HG03565 (cell line): ENCODE measurements at regions not wholly inside any gene's neighbourhood (a gene's known extent, or its start where the extent isn't known, plus 50 kb on each side); places are given as distances from the start of the nearest gene placed in this dataset.
"Not testable (repeated sequence)": the region's sequence is repeated elsewhere in the genome, so short reads cannot be mapped to it uniquely, and the experiment has no call there.

Experiments used
- ATAC-seq: cut with Tn5 transposase; IDR thresholded peaks from one replicate; pipeline ENCODE4 v1.9.1; 2021; ENCODE audit warnings: mild to moderate bottlenecking, moderate library complexity; ENCODE audit not compliant: unreplicated experiment

- ATAC-seq = no peak
These were observed 151.2 kb downstream of the SLITRK1 start for GRCh38 chr13:83731113-83731512.

- ATAC-seq = no peak
These were observed 151.6 kb downstream of the SLITRK1 start for GRCh38 chr13:83730674-83731073.

GRCh38 chr13:83722443-83722842, 159.8 kb downstream of the SLITRK1 start:
- no peak for ATAC-seq

- ATAC-seq = no peak
These were observed 166.2 kb downstream of the SLITRK1 start for GRCh38 chr13:83716121-83716520.

- no peak for ATAC-seq
These were observed 168.0 kb downstream of the SLITRK1 start for GRCh38 chr13:83714236-83714635.

- ATAC-seq = no peak
These were observed 172.2 kb downstream of the SLITRK1 start for GRCh38 chr13:83710133-83710515.

GRCh38 chr13:83709426-83710132, 172.7 kb downstream of the SLITRK1 start:
- no peak for ATAC-seq

- ATAC-seq = no peak
These were observed 180.3 kb downstream of the SLITRK1 start for GRCh38 chr13:83702021-83702420.

GRCh38 chr13:83692800-83693199, 189.5 kb downstream of the SLITRK1 start:
- ATAC-seq = no peak

- no peak for ATAC-seq
These were observed 190.3 kb downstream of the SLITRK1 start for GRCh38 chr13:83691966-83692365.

- no peak for ATAC-seq
These were observed 200.7 kb downstream of the SLITRK1 start for GRCh38 chr13:83681547-83681946.

GRCh38 chr13:83677985-83678384, 204.3 kb downstream of the SLITRK1 start:
- no peak for ATAC-seq

- ATAC-seq = no peak
These were observed 209.7 kb downstream of the SLITRK1 start for GRCh38 chr13:83672612-83673011.

- ATAC-seq = no peak
These were observed 214.7 kb downstream of the SLITRK1 start for GRCh38 chr13:83667606-83668005.

- no peak for ATAC-seq
These were observed 216.1 kb downstream of the SLITRK1 start for GRCh38 chr13:83666141-83666540.

- no peak for ATAC-seq
These were observed 225.0 kb downstream of the SLITRK1 start for GRCh38 chr13:83657281-83657680.

- ATAC-seq = not testable (repeated sequence)
These were observed 239.7 kb downstream of the SLITRK1 start for GRCh38 chr13:83642617-83643016.

- ATAC-seq = no peak
These were observed 247.7 kb downstream of the SLITRK1 start for GRCh38 chr13:83634601-83635000.

GRCh38 chr13:83633746-83634145, 248.5 kb downstream of the SLITRK1 start:
- no peak for ATAC-seq

- ATAC-seq = no peak
These were observed 259.9 kb downstream of the SLITRK1 start for GRCh38 chr13:83622422-83622784.

- no peak for ATAC-seq
These were observed 260.4 kb downstream of the SLITRK1 start for GRCh38 chr13:83621765-83622421.

- ATAC-seq = no peak
These were observed 261.6 kb downstream of the SLITRK1 start for GRCh38 chr13:83620530-83621220.
